Colonic mucosa (tissue), 4 donors: ENCODE measurements at regions not wholly inside any gene's neighbourhood (a gene's known extent, or its start where the extent isn't known, plus 50 kb on each side); places are given as distances from the start of the nearest gene placed in this dataset.

Experiments used
- DNase-seq: peaks from one replicate; pipeline ENCODE4 v3.0.0-alpha.2; 2020
- H3K27ac ChIP-seq: fragments of 200-600 bp; one replicate; pipeline ENCODE4 v1.8.0; 2021
- H3K27me3 ChIP-seq: fragments of 200-600 bp; one replicate; pipeline ENCODE4 v1.8.0; 2021
- H3K36me3 ChIP-seq: fragments of 200-600 bp; one replicate; pipeline ENCODE4 v1.8.0; 2021
- H3K4me1 ChIP-seq: fragments of 200-600 bp; one replicate; pipeline ENCODE4 v1.8.0; 2021; ENCODE audit warnings: mild to moderate bottlenecking
- H3K4me3 ChIP-seq: fragments of 200-600 bp; one replicate; pipeline ENCODE4 v1.8.0; 2021
- H3K9ac ChIP-seq, 2 donors: one replicate each; pipeline ENCODE4 v1.7.0; 2013; ENCODE audit warnings: control low read depth in 2 of 2, low read depth in 2 of 2, low read length in 2 of 2
- H3K9me3 ChIP-seq: fragments of 200-600 bp; one replicate; pipeline ENCODE4 v1.8.0; 2021
- CTCF ChIP-seq: fragments of 200-600 bp; IDR thresholded peaks from one replicate; pipeline ENCODE4 v1.8.0; 2022; ENCODE audit warnings: antibody characterized with exemption, mild to moderate bottlenecking
- intact Hi-C: fragments of 100-400 bp; cut with DNase I; formaldehyde crosslinking; loops from one replicate; pipeline ENCODE4 v1.14.1; 2022
- donor health status: healthy.
- donor health status: DM: no; HTN: no; CAD: no.
- donor health status: DM: no; HTN: no; CAD: no.

GRCh38 chr5:18497089-18497488, 862.8 kb downstream of the TAF11L14 start:
- Histone ChIP-seq H3K36me3 (no peaks in the 10 kb centered on the region), H3K27me3 (no peaks in the 10 kb centered on the region), H3K9ac (no peak overlapping the region), H3K27ac (no peak overlapping the region), H3K9me3 (no peaks in the 10 kb centered on the region), H3K4me3 (no peak overlapping the region), H3K4me1 (no peaks in the 10 kb centered on the region)
- DNase-seq, result no peak
- TF ChIP-seq CTCF, result no peak
- intact Hi-C loops, result no loop called here

GRCh38 chr5:18503797-18504328, 869.6 kb downstream of the TAF11L14 start:
- H3K27me3 ChIP-seq, result no peaks in the 10 kb centered on the region
- no peak overlapping the region for H3K9ac ChIP-seq
- H3K36me3 ChIP-seq, result no peaks in the 10 kb centered on the region
- no peak overlapping the region for H3K27ac ChIP-seq
- no peak overlapping the region for H3K4me3 ChIP-seq
- intact Hi-C loops, result no loop called here
- DNase-seq, result no peak
- H3K9me3 ChIP-seq, result no peaks in the 10 kb centered on the region
- no peaks in the 10 kb centered on the region for H3K4me1 ChIP-seq
- no peak for TF ChIP-seq CTCF

GRCh38 chr5:18507114-18507513, 872.9 kb downstream of the TAF11L14 start:
- no peak overlapping the region for H3K27ac ChIP-seq
- no peaks in the 10 kb centered on the region for H3K27me3 ChIP-seq
- H3K4me1 ChIP-seq, result no peaks in the 10 kb centered on the region
- H3K36me3 ChIP-seq, result no peaks in the 10 kb centered on the region
- DNase-seq, result no peak
- H3K9me3 ChIP-seq, result no peaks in the 10 kb centered on the region
- TF ChIP-seq CTCF, result no peak
- no peak overlapping the region for H3K9ac ChIP-seq
- no peak overlapping the region for H3K4me3 ChIP-seq
- intact Hi-C loops, result no loop called here

- H3K9me3 ChIP-seq, result no peaks in the 10 kb centered on the region
- no peaks in the 10 kb centered on the region for H3K27me3 ChIP-seq
- TF ChIP-seq CTCF, result no peak
- H3K36me3 ChIP-seq, result no peaks in the 10 kb centered on the region
- no peak overlapping the region for H3K9ac ChIP-seq
- no peak overlapping the region for H3K4me3 ChIP-seq
- no peak overlapping the region for H3K27ac ChIP-seq
- DNase-seq, result no peak
- no peaks in the 10 kb centered on the region for H3K4me1 ChIP-seq
- intact Hi-C loops, result no loop called here
These were observed 883.6 kb downstream of the TAF11L14 start for GRCh38 chr5:18517641-18518380.

- no peak for TF ChIP-seq CTCF
- Histone ChIP-seq H3K36me3 (no peaks in the 10 kb centered on the region), H3K4me1 (no peaks in the 10 kb centered on the region), H3K9ac (no peak overlapping the region), H3K27ac (no peak overlapping the region), H3K27me3 (no peaks in the 10 kb centered on the region), H3K9me3 (no peaks in the 10 kb centered on the region), H3K4me3 (no peak overlapping the region)
- DNase-seq, result no peak
- intact Hi-C loops, result no loop called here
These were observed 889.1 kb downstream of the TAF11L14 start for GRCh38 chr5:18523380-18523779.
